Keratinocyte (primary cell): ENCODE measurements at regions not wholly inside any gene's neighbourhood (a gene's known extent, or its start where the extent isn't known, plus 50 kb on each side); places are given as distances from the start of the nearest gene placed in this dataset.

Experiments
- DNase-seq: peaks from one replicate; pipeline ENCODE4 v3.0.0-alpha.2; 2011; ENCODE audit warnings: low read depth, missing footprints, low spot score
- FAIRE-seq: peaks from 2 replicates; lab custom pipeline; 2011; peaks lifted over from hg19 to GRCh38; lab: Jason Lieb, UNC
- H2AFZ ChIP-seq: 2 replicates; pipeline ENCODE4 v1.6.0; 2012; ENCODE audit warnings: low read length, control low read depth, inconsistent platforms; ENCODE audit not compliant: control insufficient read depth
- H3K27ac ChIP-seq: 2 replicates; pipeline ENCODE4 v1.5.1; 2011; ENCODE audit warnings: low read length; ENCODE audit not compliant: control insufficient read depth, insufficient read depth
- H3K27me3 ChIP-seq: 3 replicates; pipeline ENCODE4 v1.6.0; 2011; ENCODE audit warnings: low read length; ENCODE audit not compliant: control insufficient read depth, insufficient read depth; ENCODE audit errors: extremely low read depth
- H3K36me3 ChIP-seq, 2 experiments: 2 replicates in 1 of 2; 3 replicates in 1 of 2; pipeline ENCODE4 v1.5.1; 2011; ENCODE audit warnings: low read length in 2 of 2, mild to moderate bottlenecking in 1 of 2; ENCODE audit not compliant: control insufficient read depth in 2 of 2, insufficient read depth in 2 of 2; ENCODE audit errors: extremely low read depth in 1 of 2
- H3K4me1 ChIP-seq: 3 replicates; pipeline ENCODE4 v1.5.1; 2011; ENCODE audit warnings: low read length; ENCODE audit not compliant: control insufficient read depth, insufficient read depth; ENCODE audit errors: extremely low read depth
- H3K4me2 ChIP-seq: 3 replicates; pipeline ENCODE4 v1.6.0; 2011; ENCODE audit warnings: low read depth, low read length; ENCODE audit not compliant: control insufficient read depth, insufficient read depth; ENCODE audit errors: extremely low read depth
- H3K4me3 ChIP-seq, 3 experiments: fragments of 200-600 bp in 1 of 3; sonication (generic) in 1 of 3; 2 replicates in 2 of 3; 3 replicates in 1 of 3; pipeline ENCODE4 v1.5.1; 2011 to 2016; ENCODE audit warnings: low read length in 3 of 3, mild to moderate bottlenecking in 3 of 3, control low read depth in 2 of 3, inconsistent platforms in 1 of 3, low read depth in 1 of 3, mixed read lengths in 1 of 3, mixed run types in 1 of 3, moderate library complexity in 1 of 3; ENCODE audit not compliant: control insufficient read depth in 2 of 3, insufficient read depth in 2 of 3; ENCODE audit errors: extremely low read depth in 1 of 3
- H3K79me2 ChIP-seq: 2 replicates; pipeline ENCODE4 v1.6.0; 2012; ENCODE audit warnings: low read length; ENCODE audit not compliant: control insufficient read depth, insufficient read depth
- H3K9ac ChIP-seq: 3 replicates; pipeline ENCODE4 v1.6.0; 2011; ENCODE audit warnings: low read length; ENCODE audit not compliant: control insufficient read depth, insufficient read depth; ENCODE audit errors: extremely low read depth
- H3K9me1 ChIP-seq: 3 replicates; pipeline ENCODE4 v1.6.0; 2011; ENCODE audit warnings: low read length; ENCODE audit not compliant: control insufficient read depth, insufficient read depth; ENCODE audit errors: extremely low read depth
- H3K9me3 ChIP-seq: 2 replicates; pipeline ENCODE4 v1.5.1; 2012; ENCODE audit warnings: low read depth, low read length; ENCODE audit not compliant: control insufficient read depth
- H4K20me1 ChIP-seq: 3 replicates; pipeline ENCODE4 v1.6.0; 2011; ENCODE audit warnings: low read length; ENCODE audit not compliant: control insufficient read depth, insufficient read depth; ENCODE audit errors: extremely low read depth
- EZH2 ChIP-seq: IDR thresholded peaks from one replicate; pipeline ENCODE4 v1.6.1; 2012; ENCODE audit warnings: inconsistent platforms, mild to moderate bottlenecking, low read length, moderate library complexity
- dilution Hi-C: fragments of 300-500 bp; cut with MboI; formaldehyde crosslinking; loops from one replicate; pipeline ENCODE4 v1.7.0; 2020; ENCODE audit warnings: low sequenced_read_pairs; ENCODE audit not compliant: extremely low pct_ligation_motif_present
- TF ChIP-seq, protein P1 (sequence below), 3 experiments: IDR thresholded peaks in 1 of 3; conservative IDR thresholded peaks in 1 of 3; optimal IDR thresholded peaks in 1 of 3; 2 replicates in 2 of 3; 3 replicates in 1 of 3; pipeline versions ENCODE3 to v1.5.1; 2011; ENCODE audit warnings: low read length in 3 of 3, mild to moderate bottlenecking in 3 of 3, moderate library complexity in 2 of 3, control low read depth in 1 of 3, inconsistent platforms in 1 of 3; ENCODE audit not compliant: insufficient read depth in 2 of 3; ENCODE audit errors: extremely low read depth in 1 of 3

DNA sequence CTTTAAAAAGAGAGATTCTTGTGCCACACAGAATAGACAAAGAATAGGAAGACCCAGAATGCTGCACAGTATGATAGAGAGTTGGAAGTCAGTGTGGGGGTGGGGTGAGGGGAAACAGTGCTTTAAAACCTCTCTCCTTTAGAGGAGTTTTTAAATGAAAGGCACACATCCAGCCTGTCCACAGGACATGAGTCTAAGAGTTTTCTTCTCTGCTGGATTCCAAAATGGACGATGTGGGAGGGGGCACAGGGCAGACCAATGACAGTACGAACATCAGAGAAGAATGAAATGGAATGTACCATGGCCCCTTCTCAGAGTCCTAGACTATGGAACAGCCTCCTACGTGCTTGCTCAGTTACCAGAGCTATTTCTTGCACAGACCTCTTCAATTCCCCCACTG is 458.2 kb upstream of the DAB1 start:
- H3K36me3 ChIP-seq = no peaks in the 10 kb centered on the region
- no peak for TF ChIP-seq EZH2
- TF ChIP-seq, protein P1, sequence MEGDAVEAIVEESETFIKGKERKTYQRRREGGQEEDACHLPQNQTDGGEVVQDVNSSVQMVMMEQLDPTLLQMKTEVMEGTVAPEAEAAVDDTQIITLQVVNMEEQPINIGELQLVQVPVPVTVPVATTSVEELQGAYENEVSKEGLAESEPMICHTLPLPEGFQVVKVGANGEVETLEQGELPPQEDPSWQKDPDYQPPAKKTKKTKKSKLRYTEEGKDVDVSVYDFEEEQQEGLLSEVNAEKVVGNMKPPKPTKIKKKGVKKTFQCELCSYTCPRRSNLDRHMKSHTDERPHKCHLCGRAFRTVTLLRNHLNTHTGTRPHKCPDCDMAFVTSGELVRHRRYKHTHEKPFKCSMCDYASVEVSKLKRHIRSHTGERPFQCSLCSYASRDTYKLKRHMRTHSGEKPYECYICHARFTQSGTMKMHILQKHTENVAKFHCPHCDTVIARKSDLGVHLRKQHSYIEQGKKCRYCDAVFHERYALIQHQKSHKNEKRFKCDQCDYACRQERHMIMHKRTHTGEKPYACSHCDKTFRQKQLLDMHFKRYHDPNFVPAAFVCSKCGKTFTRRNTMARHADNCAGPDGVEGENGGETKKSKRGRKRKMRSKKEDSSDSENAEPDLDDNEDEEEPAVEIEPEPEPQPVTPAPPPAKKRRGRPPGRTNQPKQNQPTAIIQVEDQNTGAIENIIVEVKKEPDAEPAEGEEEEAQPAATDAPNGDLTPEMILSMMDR (optimal IDR thresholded peaks at IDR 0.05 in 1 of 3, IDR thresholded peaks at IDR 0.05 in 1 of 3, conservative IDR thresholded peaks at IDR 0.05 in 1 of 3; ENCODE audit: extremely low read depth in 1 of 3, insufficient read depth in 2 of 3, low read length in 3 of 3) = no peak
- dilution Hi-C loops = no loop called here
- H3K4me2 ChIP-seq = no peak overlapping the region
- no peak for FAIRE-seq
- H4K20me1 ChIP-seq = no peaks in the 10 kb centered on the region
- no peak overlapping the region for H2AFZ ChIP-seq
- H3K4me1 ChIP-seq = no peaks in the 10 kb centered on the region
- no peak for DNase-seq
- no peaks in the 10 kb centered on the region for H3K27me3 ChIP-seq
- H3K9me3 ChIP-seq = no peaks in the 10 kb centered on the region
- H3K4me3 ChIP-seq = no peak overlapping the region
- no peak overlapping the region for H3K9ac ChIP-seq
- no peaks in the 10 kb centered on the region for H3K9me1 ChIP-seq
- H3K27ac ChIP-seq = no peak overlapping the region
- no peaks in the 10 kb centered on the region for H3K79me2 ChIP-seq

DNA sequence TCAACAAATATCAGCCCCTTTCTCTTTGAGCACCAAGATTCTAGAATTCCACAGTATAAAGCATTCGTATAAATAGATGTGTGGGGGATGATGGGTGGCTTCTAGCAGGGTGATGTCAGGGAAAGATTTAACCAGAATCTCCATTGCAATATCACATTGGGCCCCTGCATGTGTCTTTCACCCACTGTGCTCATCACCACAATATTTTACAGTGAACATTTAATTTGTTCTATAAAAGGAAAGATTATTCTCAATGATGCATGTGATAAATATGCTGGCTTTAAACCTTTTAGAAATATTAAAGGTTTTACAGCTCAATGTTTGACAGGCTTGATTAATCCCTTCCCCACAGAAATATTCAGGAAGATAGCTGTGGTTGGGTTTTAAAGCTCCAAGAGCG is 457.8 kb upstream of the DAB1 start:
- no peaks in the 10 kb centered on the region for H3K36me3 ChIP-seq
- FAIRE-seq (no peak), DNase-seq (no peak)
- H4K20me1 ChIP-seq = no peaks in the 10 kb centered on the region
- no peaks in the 10 kb centered on the region for H3K4me1 ChIP-seq
- no peak overlapping the region for H3K9ac ChIP-seq
- no peak overlapping the region for H3K4me3 ChIP-seq
- H3K9me1 ChIP-seq = no peaks in the 10 kb centered on the region
- no peaks in the 10 kb centered on the region for H3K79me2 ChIP-seq
- H3K4me2 ChIP-seq = no peak overlapping the region
- no peaks in the 10 kb centered on the region for H3K9me3 ChIP-seq
- H2AFZ ChIP-seq = no peak overlapping the region
- TF ChIP-seq EZH2 = no peak
- TF ChIP-seq, protein P1 (optimal IDR thresholded peaks at IDR 0.05 in 1 of 3, IDR thresholded peaks at IDR 0.05 in 1 of 3, conservative IDR thresholded peaks at IDR 0.05 in 1 of 3; ENCODE audit: extremely low read depth in 1 of 3, insufficient read depth in 2 of 3, low read length in 3 of 3) = no peak
- H3K27me3 ChIP-seq = no peaks in the 10 kb centered on the region
- dilution Hi-C loops = no loop called here
- H3K27ac ChIP-seq = no peak overlapping the region
